Activated naive CD4-positive, alpha-beta T cell treated with anti-CD3 and anti-CD28 coated beads, Interleukin-2, amount 10 ng/mL, durations not matched to agents 7 days and 5 days (primary cell): ENCODE measurements at regions not wholly inside any gene's neighbourhood (a gene's known extent, or its start where the extent isn't known, plus 50 kb on each side); places are given as distances from the start of the nearest gene placed in this dataset.
"Not testable (repeated sequence)": the region's sequence is repeated elsewhere in the genome, so short reads cannot be mapped to it uniquely, and the experiment has no call there.

Source experiments
- CTCF ChIA-PET: fragments of 350-600 bp; sonication (Branson Sonifier 250); formaldehyde crosslinking; loops from one replicate; lab custom pipeline; 2021; ENCODE audit warnings: antibody characterized with exemption; lab: Charles Lee
- DNase-seq: peaks from one replicate; pipeline ENCODE4 v3.0.0-alpha.2; 2020
- H3K27ac Mint-ChIP-seq: one replicate; pipeline ENCODE4 v1.8.0; 2021; ENCODE audit warnings: mild to moderate bottlenecking, moderate library complexity, mixed read lengths
- H3K27me3 Mint-ChIP-seq: one replicate; pipeline ENCODE4 v1.8.0; 2021; ENCODE audit warnings: mild to moderate bottlenecking, mixed read lengths
- H3K36me3 Mint-ChIP-seq: one replicate; pipeline ENCODE4 v1.8.0; 2021; ENCODE audit warnings: mixed read lengths
- H3K4me1 Mint-ChIP-seq: one replicate; pipeline ENCODE4 v1.8.0; 2021; ENCODE audit warnings: mixed read lengths
- H3K4me3 Mint-ChIP-seq: one replicate; pipeline ENCODE4 v1.8.0; 2021; ENCODE audit warnings: mild to moderate bottlenecking, moderate library complexity, mixed read lengths
- H3K9me3 Mint-ChIP-seq: one replicate; pipeline ENCODE4 v1.8.0; 2021; ENCODE audit warnings: mixed read lengths

DNA sequence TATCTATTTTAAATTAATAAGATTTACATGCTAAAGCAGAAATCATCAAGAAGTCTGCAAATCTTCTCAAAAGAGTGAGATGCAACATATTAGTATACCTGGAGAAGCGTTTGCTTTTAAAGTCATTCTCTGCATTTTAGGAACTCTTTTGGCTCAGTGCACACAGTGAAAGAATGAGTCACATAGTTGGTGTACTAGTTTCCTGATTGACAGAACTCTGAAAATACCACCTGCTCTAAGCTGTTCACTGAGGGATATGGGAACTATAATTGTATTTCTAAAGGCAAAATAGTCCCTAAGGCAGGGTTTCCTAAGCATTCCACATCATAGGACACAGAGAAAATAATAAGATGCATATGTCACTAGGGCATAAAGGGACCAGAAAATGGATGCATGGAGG lies 838.5 kb downstream of the DIPK2A start:
- Mint-ChIP-seq H3K4me3 (no peak overlapping the region), H3K36me3 (no peaks in the 10 kb centered on the region), H3K4me1 (no peaks in the 10 kb centered on the region), H3K27me3 (no peaks in the 10 kb centered on the region), H3K27ac (no peak overlapping the region), H3K9me3 (no peaks in the 10 kb centered on the region)
- no peak for DNase-seq
- CTCF ChIA-PET, result no interaction called here

GRCh38 chr3:144815655-144816054 lies 844.0 kb downstream of the DIPK2A start:
- Mint-ChIP-seq H3K4me1 (no peaks in the 10 kb centered on the region), H3K27me3 (no peaks in the 10 kb centered on the region), H3K4me3 (no peak overlapping the region), H3K36me3 (no peaks in the 10 kb centered on the region), H3K27ac (no peak overlapping the region), H3K9me3 (no peaks in the 10 kb centered on the region)
- no peak for DNase-seq
- CTCF ChIA-PET, result no interaction called here

GRCh38 chr3:144816323-144816722 lies 844.7 kb downstream of the DIPK2A start:
- H3K36me3 Mint-ChIP-seq, result no peaks in the 10 kb centered on the region
- no peak overlapping the region for H3K4me3 Mint-ChIP-seq
- no peaks in the 10 kb centered on the region for H3K27me3 Mint-ChIP-seq
- no peaks in the 10 kb centered on the region for H3K9me3 Mint-ChIP-seq
- no peaks in the 10 kb centered on the region for H3K4me1 Mint-ChIP-seq
- CTCF ChIA-PET, result no interaction called here
- H3K27ac Mint-ChIP-seq, result no peak overlapping the region
- no peak for DNase-seq

GRCh38 chr3:144818973-144819372 lies 847.4 kb downstream of the DIPK2A start:
- CTCF ChIA-PET, result no interaction called here
- Mint-ChIP-seq H3K27ac (no peak overlapping the region), H3K9me3 (no peaks in the 10 kb centered on the region), H3K27me3 (no peaks in the 10 kb centered on the region), H3K36me3 (no peaks in the 10 kb centered on the region), H3K4me1 (no peaks in the 10 kb centered on the region), H3K4me3 (no peak overlapping the region)
- DNase-seq, result no peak

DNA sequence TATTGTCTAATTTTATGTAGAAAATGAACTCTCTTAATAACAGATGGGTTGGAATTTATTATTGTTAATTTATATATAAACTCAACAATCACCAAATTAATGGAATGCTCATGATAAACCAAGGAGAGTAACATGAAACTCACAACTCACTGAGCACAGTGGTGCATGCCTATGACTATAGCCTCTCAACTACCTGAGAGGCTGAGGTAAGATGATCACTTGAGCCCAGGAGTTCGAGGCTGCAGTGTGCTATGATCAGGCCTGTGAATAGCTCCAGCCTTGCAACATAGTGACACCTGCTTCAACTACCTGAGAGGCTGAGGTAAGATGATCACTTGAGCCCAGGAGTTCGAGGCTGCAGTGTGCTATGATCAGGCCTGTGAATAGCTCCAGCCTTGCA lies 848.6 kb downstream of the DIPK2A start:
- H3K9me3 Mint-ChIP-seq, H3K36me3 Mint-ChIP-seq, H3K27ac Mint-ChIP-seq, DNase-seq, H3K4me1 Mint-ChIP-seq, H3K27me3 Mint-ChIP-seq, CTCF ChIA-PET, H3K4me3 Mint-ChIP-seq: not testable (repeated sequence)

GRCh38 chr3:144820726-144821125 lies 849.1 kb downstream of the DIPK2A start:
- Mint-ChIP-seq H3K9me3 (no peaks in the 10 kb centered on the region), H3K27ac (no peak overlapping the region), H3K36me3 (no peaks in the 10 kb centered on the region), H3K27me3 (no peaks in the 10 kb centered on the region), H3K4me1 (no peaks in the 10 kb centered on the region), H3K4me3 (no peak overlapping the region)
- CTCF ChIA-PET, result no interaction called here
- no peak for DNase-seq

- H3K4me1 Mint-ChIP-seq, result no peaks in the 10 kb centered on the region
These were observed 850.0 kb downstream of the DIPK2A start for GRCh38 chr3:144821583-144821982.

GRCh38 chr3:144822671-144823070 lies 851.0 kb downstream of the DIPK2A start:
- no peaks in the 10 kb centered on the region for H3K9me3 Mint-ChIP-seq
- H3K36me3 Mint-ChIP-seq, result no peaks in the 10 kb centered on the region
- no peak overlapping the region for H3K27ac Mint-ChIP-seq
- CTCF ChIA-PET, result no interaction called here
- H3K4me3 Mint-ChIP-seq, result no peak overlapping the region
- no peaks in the 10 kb centered on the region for H3K4me1 Mint-ChIP-seq
- DNase-seq, result no peak
- H3K27me3 Mint-ChIP-seq, result no peaks in the 10 kb centered on the region

More at GRCh38 chr3:144821583-144821982, 850.0 kb downstream of the DIPK2A start:
- Mint-ChIP-seq H3K9me3 (no peaks in the 10 kb centered on the region), H3K27me3 (no peaks in the 10 kb centered on the region), H3K36me3 (no peaks in the 10 kb centered on the region), H3K4me3 (no peak overlapping the region), H3K27ac (no peak overlapping the region)
- DNase-seq, result no peak
- CTCF ChIA-PET, result no interaction called here

GRCh38 chr3:144831955-144832716 lies 860.5 kb downstream of the DIPK2A start:
- no peaks in the 10 kb centered on the region for H3K27me3 Mint-ChIP-seq
- peaks cover 8% of the 10 kb centered on the region for H3K9me3 Mint-ChIP-seq
- CTCF ChIA-PET, result no interaction called here
- no peaks in the 10 kb centered on the region for H3K4me1 Mint-ChIP-seq
- H3K36me3 Mint-ChIP-seq, result no peaks in the 10 kb centered on the region
- no peak for DNase-seq
- H3K4me3 Mint-ChIP-seq, result no peak overlapping the region
- no peak overlapping the region for H3K27ac Mint-ChIP-seq

DNA sequence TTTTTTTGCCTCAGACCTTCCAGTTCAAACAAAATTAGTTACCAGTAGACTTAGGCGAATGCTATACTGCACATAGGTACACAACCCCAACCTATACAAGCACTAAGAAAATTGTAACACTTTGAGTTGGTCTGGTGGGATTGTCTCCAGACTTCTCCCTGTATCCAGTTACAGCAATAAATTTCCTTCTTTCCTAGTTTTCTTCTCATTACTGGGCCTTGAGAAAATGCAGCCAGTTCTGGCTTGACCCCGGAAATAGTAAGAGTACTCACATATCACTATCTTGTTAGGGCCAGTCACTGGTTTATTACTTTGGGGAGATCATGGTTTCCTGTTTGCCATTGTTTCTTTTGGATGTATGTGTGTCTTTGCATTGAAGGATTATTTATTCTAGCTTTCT lies 868.4 kb downstream of the DIPK2A start:
- Mint-ChIP-seq H3K4me1 (no peaks in the 10 kb centered on the region), H3K27me3 (no peaks in the 10 kb centered on the region), H3K27ac (no peak overlapping the region), H3K36me3 (no peaks in the 10 kb centered on the region), H3K4me3 (no peak overlapping the region), H3K9me3 (peaks cover 5% of the 10 kb centered on the region)
- no peak for DNase-seq
- CTCF ChIA-PET, result no interaction called here

DNA sequence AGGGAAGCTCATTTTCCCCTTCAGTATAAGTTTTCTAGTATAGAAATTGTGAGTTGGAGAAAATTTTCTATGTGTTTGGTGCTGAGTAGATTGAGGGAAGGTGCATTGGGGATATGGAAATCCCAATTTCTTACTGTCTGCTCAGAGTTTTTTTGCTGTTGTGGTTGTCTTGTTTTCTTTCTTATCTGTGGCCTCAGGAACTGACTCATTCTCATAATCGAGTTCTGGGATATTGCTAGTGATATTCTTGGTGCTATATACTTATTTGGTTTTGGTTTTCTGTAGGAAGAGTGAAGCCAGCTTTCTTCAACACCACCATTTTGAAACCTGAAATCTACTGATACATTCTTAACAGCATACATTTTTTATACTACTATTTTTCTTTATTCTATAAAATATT lies 869.2 kb downstream of the DIPK2A start:
- H3K27ac Mint-ChIP-seq, result no peak overlapping the region
- no peaks in the 10 kb centered on the region for H3K27me3 Mint-ChIP-seq
- no peak overlapping the region for H3K4me3 Mint-ChIP-seq
- no peaks in the 10 kb centered on the region for H3K4me1 Mint-ChIP-seq
- CTCF ChIA-PET, result no interaction called here
- H3K9me3 Mint-ChIP-seq, result peaks cover 1% of the 10 kb centered on the region
- H3K36me3 Mint-ChIP-seq, result no peaks in the 10 kb centered on the region
- DNase-seq, result no peak

DNA sequence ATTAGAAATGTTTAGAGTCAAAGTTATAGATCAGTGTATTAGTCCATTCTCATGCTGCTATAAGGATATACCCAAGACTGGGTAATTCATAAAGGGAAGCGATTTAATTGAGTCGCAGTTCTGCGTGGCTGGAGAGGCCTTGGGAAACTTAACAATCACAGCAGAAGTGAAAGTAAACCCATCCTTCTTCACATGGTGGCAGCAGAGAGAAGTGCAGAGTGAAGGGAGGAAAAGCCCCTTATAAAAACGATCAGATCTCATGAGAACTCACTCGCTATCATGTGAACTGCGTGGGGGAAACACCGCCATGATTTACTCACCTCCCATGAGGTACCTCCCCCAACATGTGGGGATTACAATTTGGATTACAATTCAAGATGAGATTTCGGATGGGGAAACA lies 871.5 kb downstream of the DIPK2A start:
- Mint-ChIP-seq H3K9me3 (peaks cover 1% of the 10 kb centered on the region), H3K4me3 (no peak overlapping the region), H3K27me3 (no peaks in the 10 kb centered on the region), H3K36me3 (no peaks in the 10 kb centered on the region), H3K27ac (no peak overlapping the region), H3K4me1 (no peaks in the 10 kb centered on the region)
- DNase-seq, result no peak
- CTCF ChIA-PET, result no interaction called here

DNA sequence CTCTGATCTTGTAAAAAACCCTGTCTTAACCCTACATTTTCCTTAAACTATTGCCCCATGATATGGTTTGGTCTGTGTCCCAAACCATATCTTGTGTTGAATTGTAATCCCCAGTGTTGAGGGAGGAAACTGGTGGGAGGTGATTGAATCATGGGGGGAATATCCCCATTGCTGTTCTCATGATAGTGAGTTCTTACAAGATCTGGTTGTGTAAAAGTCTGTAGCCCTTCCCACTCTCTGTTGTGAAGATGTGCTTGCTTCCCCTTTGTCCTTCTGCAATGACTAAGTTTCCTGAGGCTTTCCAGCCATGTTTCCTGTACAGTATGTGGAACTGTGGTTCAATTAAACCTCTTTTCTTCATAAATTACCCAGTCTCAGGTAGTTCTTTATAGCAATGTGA lies 881.4 kb downstream of the DIPK2A start:
- DNase-seq, result no peak
- Mint-ChIP-seq H3K27ac (no peak overlapping the region), H3K4me1 (no peaks in the 10 kb centered on the region), H3K27me3 (no peaks in the 10 kb centered on the region), H3K4me3 (no peak overlapping the region), H3K9me3 (no peaks in the 10 kb centered on the region), H3K36me3 (no peaks in the 10 kb centered on the region)
- CTCF ChIA-PET, result no interaction called here

DNA sequence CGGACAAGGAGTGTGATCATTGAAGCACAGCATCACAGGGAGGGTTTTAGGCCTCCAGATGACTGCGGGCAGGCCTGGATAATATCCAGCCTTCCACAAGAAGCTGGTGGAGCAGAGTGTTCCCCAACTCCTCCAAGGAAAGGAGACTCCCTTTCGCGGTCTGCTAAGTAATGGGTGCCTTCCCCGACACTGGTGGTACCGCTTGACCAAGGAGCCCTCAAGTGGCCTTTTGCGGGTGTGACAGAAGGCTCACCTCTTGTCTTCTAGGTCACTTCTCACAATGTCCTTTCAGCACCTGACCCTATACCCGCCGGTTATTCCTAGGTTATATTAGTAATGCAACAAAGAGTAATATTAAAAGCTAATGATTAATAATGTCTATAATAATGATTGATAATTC lies 882.4 kb downstream of the DIPK2A start:
- H3K27me3 Mint-ChIP-seq, CTCF ChIA-PET, H3K9me3 Mint-ChIP-seq, H3K27ac Mint-ChIP-seq, H3K4me1 Mint-ChIP-seq, H3K36me3 Mint-ChIP-seq, DNase-seq, H3K4me3 Mint-ChIP-seq: not testable (repeated sequence)

DNA sequence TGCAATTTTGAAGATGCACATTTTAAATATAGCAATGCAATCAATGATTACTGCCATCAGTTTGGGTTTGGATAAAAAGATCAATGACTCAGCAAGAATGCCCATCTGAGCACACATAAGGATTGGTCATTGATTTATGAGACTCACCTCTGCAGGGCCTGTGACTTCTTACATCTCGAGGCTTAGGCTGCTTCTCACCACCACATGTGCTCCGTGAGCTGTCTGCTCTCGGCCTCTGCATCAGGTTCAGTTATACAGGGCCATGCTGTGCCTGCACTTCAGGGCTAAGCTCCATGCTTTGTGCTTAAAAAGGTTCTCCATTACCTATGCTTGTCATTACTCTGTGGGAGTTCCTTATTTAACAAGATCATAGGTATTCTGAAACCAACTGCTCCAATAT lies 887.5 kb downstream of the DIPK2A start:
- no peak for DNase-seq
- no peaks in the 10 kb centered on the region for H3K36me3 Mint-ChIP-seq
- no peak overlapping the region for H3K4me3 Mint-ChIP-seq
- H3K4me1 Mint-ChIP-seq, result no peaks in the 10 kb centered on the region
- CTCF ChIA-PET, result no interaction called here
- H3K27me3 Mint-ChIP-seq, result no peaks in the 10 kb centered on the region
- no peak overlapping the region for H3K27ac Mint-ChIP-seq
- peaks cover 2% of the 10 kb centered on the region for H3K9me3 Mint-ChIP-seq

DNA sequence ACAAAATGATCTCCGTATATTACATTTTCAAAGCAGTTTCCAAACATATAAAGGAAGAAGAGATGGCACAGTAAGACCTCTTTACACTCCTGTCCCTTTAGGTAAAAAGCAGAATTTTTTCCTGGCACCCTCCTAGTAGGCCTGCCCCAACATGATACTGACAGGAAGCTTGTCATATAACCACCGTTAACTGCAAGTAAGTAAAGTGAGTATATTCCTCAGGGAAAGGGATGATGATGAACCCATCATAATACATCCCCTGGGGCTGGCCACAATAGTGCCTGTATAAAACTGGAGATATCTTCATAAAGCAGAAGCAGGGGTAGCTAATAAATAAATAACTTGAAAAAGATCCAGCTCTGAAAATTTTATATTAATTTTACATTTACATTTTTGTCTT lies 893.0 kb downstream of the DIPK2A start:
- Mint-ChIP-seq H3K4me1 (no peaks in the 10 kb centered on the region), H3K27ac (no peak overlapping the region), H3K36me3 (no peaks in the 10 kb centered on the region), H3K4me3 (no peak overlapping the region), H3K9me3 (peaks cover 6% of the 10 kb centered on the region), H3K27me3 (no peaks in the 10 kb centered on the region)
- CTCF ChIA-PET, result no interaction called here
- no peak for DNase-seq
